H1 (cell line): ENCODE measurements at regions not wholly inside any gene's neighbourhood (a gene's known extent, or its start where the extent isn't known, plus 50 kb on each side); places are given as distances from the start of the nearest gene placed in this dataset.

Experiments used
- GTF2F1 ChIP-seq: IDR thresholded peaks from 2 replicates; pipeline ENCODE4 v1.6.1; 2012; ENCODE audit warnings: low read depth, low read length, improper control_type of control experiment, borderline replicate concordance
- MAX ChIP-seq: IDR thresholded peaks from 2 replicates; pipeline ENCODE4 v1.6.1; 2012; ENCODE audit warnings: inconsistent platforms
- RFX5 ChIP-seq: IDR thresholded peaks from 2 replicates; pipeline ENCODE4 v1.6.1; 2011; ENCODE audit warnings: low read depth, low read length, improper control_type of control experiment, borderline replicate concordance

GRCh38 chr6:28824793-28825731, 98.7 kb downstream of the TRIM27 start (continued):
- TF ChIP-seq RFX5 = no peak
- TF ChIP-seq GTF2F1 = no peak
- peak; percentile 67 for TF ChIP-seq MAX
